ENCODE measurements at regions not wholly inside any gene's neighbourhood (a gene's known extent, or its start where the extent isn't known, plus 50 kb on each side); places are given as distances from the start of the nearest gene placed in this dataset.

GRCh38 chr6:92522589-92522988 lies 896.8 kb downstream of the EPHA7 start:
- Mint-ChIP-seq H3K36me3 (ENCODE audit: insufficient read depth, unreplicated experiment) (no peaks in the 10 kb centered on the region), H3K4me1 (ENCODE audit: low read depth, unreplicated experiment) (no peaks in the 10 kb centered on the region), H3K9me3 (ENCODE audit: unreplicated experiment) (no peaks in the 10 kb centered on the region), H3K4me3 (ENCODE audit: unreplicated experiment) (no peak overlapping the region), H3K27ac (ENCODE audit: unreplicated experiment) (no peak overlapping the region), H3K27me3 (ENCODE audit: insufficient read depth, unreplicated experiment) (no peaks in the 10 kb centered on the region)
- no peaks in the 10 kb centered on the region for H3K4me1 ChIP-seq
- TF ChIP-seq CTCF (IDR thresholded peaks at IDR 0.05; ENCODE audit: insufficient read depth in 1 of 2, low read depth in 1 of 2, low read length in 1 of 2, severe bottlenecking in 1 of 2, unreplicated experiment in 1 of 2), result no peak
- no peaks in the 10 kb centered on the region for H3K36me3 ChIP-seq (ENCODE audit: control insufficient read depth, insufficient read depth, low read length)
- H3K9me3 ChIP-seq, result no peaks in the 10 kb centered on the region
- no peak for DNase-seq
- H3K27me3 ChIP-seq (replicated peaks; ENCODE audit: control insufficient read depth, insufficient read depth, low read length), result no peaks in the 10 kb centered on the region
- CTCF ChIA-PET, result no interaction called here
- intact Hi-C loops (cut with micrococcal nuclease; ENCODE audit: unreplicated experiment), result no loop called here
- BruUV-seq (replicated peaks), result no TSS peak
- POLR2A ChIA-PET, result no interaction called here
- no peak overlapping the region for H3K4me3 ChIP-seq (ENCODE audit: low read depth, low read length)

DNA sequence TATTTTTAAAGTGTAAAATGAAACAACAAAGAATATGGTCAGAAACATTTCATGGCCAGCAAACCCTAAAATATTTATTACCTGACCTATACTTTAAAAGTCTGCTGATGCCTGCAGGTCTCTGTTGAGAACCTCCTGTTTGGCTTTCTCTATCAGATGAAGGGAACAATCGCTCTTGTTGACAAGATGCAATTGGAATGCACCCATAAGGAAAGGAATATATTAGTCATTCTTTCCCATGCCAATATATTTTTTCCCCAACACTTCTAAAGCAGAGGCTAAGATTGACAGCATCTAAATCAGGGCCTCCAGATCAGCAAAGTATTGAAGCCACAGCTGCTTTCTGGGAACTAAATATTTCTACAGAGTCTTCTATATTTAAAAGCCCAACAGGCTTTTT lies 897.8 kb downstream of the EPHA7 start:
- Histone ChIP-seq H3K36me3 (ENCODE audit: control insufficient read depth, insufficient read depth, low read length) (no peaks in the 10 kb centered on the region), H3K27me3 (replicated peaks; ENCODE audit: control insufficient read depth, insufficient read depth, low read length) (no peaks in the 10 kb centered on the region), H3K4me1 (no peaks in the 10 kb centered on the region), H3K9me3 (no peaks in the 10 kb centered on the region), H3K4me3 (ENCODE audit: low read depth, low read length) (no peak overlapping the region)
- CTCF ChIA-PET, result no interaction called here
- no peaks in the 10 kb centered on the region for H3K36me3 Mint-ChIP-seq (ENCODE audit: insufficient read depth, unreplicated experiment)
- DNase-seq, result no peak
- H3K4me3 Mint-ChIP-seq (ENCODE audit: unreplicated experiment), result no peak overlapping the region
- H3K9me3 Mint-ChIP-seq (ENCODE audit: unreplicated experiment), result no peaks in the 10 kb centered on the region
- TF ChIP-seq CTCF (IDR thresholded peaks at IDR 0.05; ENCODE audit: insufficient read depth in 1 of 2, low read depth in 1 of 2, low read length in 1 of 2, severe bottlenecking in 1 of 2, unreplicated experiment in 1 of 2), result no peak
- intact Hi-C loops (cut with micrococcal nuclease; ENCODE audit: unreplicated experiment), result no loop called here
- H3K27ac Mint-ChIP-seq (ENCODE audit: unreplicated experiment), result no peak overlapping the region
- no peaks in the 10 kb centered on the region for H3K4me1 Mint-ChIP-seq (ENCODE audit: low read depth, unreplicated experiment)
- POLR2A ChIA-PET, result no interaction called here
- no peaks in the 10 kb centered on the region for H3K27me3 Mint-ChIP-seq (ENCODE audit: insufficient read depth, unreplicated experiment)
- no TSS peak for BruUV-seq (replicated peaks)

DNA sequence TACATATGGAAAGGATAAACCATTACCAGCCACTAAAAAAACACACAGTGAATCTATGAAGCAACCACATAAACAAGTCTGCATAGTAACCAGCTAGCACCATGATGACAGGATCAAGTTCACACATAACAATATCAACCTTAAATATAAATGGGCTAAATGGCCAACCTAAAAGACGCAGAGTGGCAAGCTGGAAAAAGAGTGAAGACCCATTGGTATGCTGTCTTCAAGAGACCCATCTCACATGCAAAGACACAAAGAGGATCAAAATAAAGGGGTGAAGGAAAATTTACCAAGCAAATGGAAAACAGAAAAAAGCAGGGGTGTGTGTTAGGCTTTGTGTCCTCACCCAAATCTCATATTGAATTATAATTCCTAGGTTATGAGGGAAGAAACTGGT lies 909.2 kb downstream of the EPHA7 start:
- POLR2A ChIA-PET, result no interaction called here
- Mint-ChIP-seq H3K4me3 (ENCODE audit: unreplicated experiment) (no peak overlapping the region), H3K27ac (ENCODE audit: unreplicated experiment) (no peak overlapping the region), H3K36me3 (ENCODE audit: insufficient read depth, unreplicated experiment) (no peaks in the 10 kb centered on the region), H3K27me3 (ENCODE audit: insufficient read depth, unreplicated experiment) (no peaks in the 10 kb centered on the region), H3K9me3 (ENCODE audit: unreplicated experiment) (no peaks in the 10 kb centered on the region), H3K4me1 (ENCODE audit: low read depth, unreplicated experiment) (no peaks in the 10 kb centered on the region)
- Histone ChIP-seq H3K27me3 (replicated peaks; ENCODE audit: control insufficient read depth, insufficient read depth, low read length) (no peaks in the 10 kb centered on the region), H3K36me3 (ENCODE audit: control insufficient read depth, insufficient read depth, low read length) (no peaks in the 10 kb centered on the region), H3K9me3 (no peaks in the 10 kb centered on the region), H3K4me3 (ENCODE audit: low read depth, low read length) (no peak overlapping the region), H3K4me1 (no peaks in the 10 kb centered on the region)
- CTCF ChIA-PET, result no interaction called here
- DNase-seq, result no peak
- TF ChIP-seq CTCF (IDR thresholded peaks at IDR 0.05; ENCODE audit: insufficient read depth in 1 of 2, low read depth in 1 of 2, low read length in 1 of 2, severe bottlenecking in 1 of 2, unreplicated experiment in 1 of 2), result no peak
- intact Hi-C loops (cut with micrococcal nuclease; ENCODE audit: unreplicated experiment), result no loop called here
- no TSS peak for BruUV-seq (replicated peaks)

Data from Caco-2 (cell line).